H1 (cell line): ENCODE measurements at regions not wholly inside any gene's neighbourhood (a gene's known extent, or its start where the extent isn't known, plus 50 kb on each side); places are given as distances from the start of the nearest gene placed in this dataset.

Experiments used
- CTCF ChIA-PET: fragments of 300-600 bp; sonication (Branson Sonifier 250); formaldehyde crosslinking; loops from one replicate; lab custom pipeline; 2021; ENCODE audit not compliant: partially characterized antibody; lab: Charles Lee
- POLR2A ChIA-PET: fragments of 300-600 bp; sonication (Branson Sonifier 250); formaldehyde crosslinking; loops from one replicate; lab custom pipeline; 2021; ENCODE audit warnings: inconsistent platforms; ENCODE audit not compliant: partially characterized antibody; lab: Charles Lee
- DNase-seq, 2 experiments: peaks; one replicate each; pipeline versions ENCODE4 v3.0.0 to v3.0.0-alpha.2; 2010 to 2022; ENCODE audit warnings: low spot score in 2 of 2, low read depth in 1 of 2, mixed read lengths in 1 of 2
- FAIRE-seq: peaks from 2 replicates; lab custom pipeline; 2011; peaks lifted over from hg19 to GRCh38; lab: Jason Lieb, UNC
- H2AFZ ChIP-seq: 2 replicates; pipeline ENCODE4 v1.8.1; 2012; ENCODE audit warnings: low read length, inconsistent platforms
- H2AK5ac ChIP-seq: 2 replicates; pipeline ENCODE4 v1.6.1; 2013; ENCODE audit warnings: low read depth, low read length
- H2BK120ac ChIP-seq: replicated peaks from 2 replicates; pipeline ENCODE3; 2013; ENCODE audit warnings: low read depth, low read length, inconsistent platforms
- H2BK12ac ChIP-seq: 2 replicates; pipeline ENCODE4 v1.6.1; 2013; ENCODE audit warnings: low read depth, low read length
- H2BK15ac ChIP-seq: 2 replicates; pipeline ENCODE4 v1.6.1; 2013; ENCODE audit warnings: low read length
- H2BK20ac ChIP-seq: 2 replicates; pipeline ENCODE4 v1.6.1; 2013; ENCODE audit warnings: low read length
- H2BK5ac ChIP-seq: 2 replicates; pipeline ENCODE4 v1.6.1; 2013; ENCODE audit warnings: low read depth, low read length
- H3K14ac ChIP-seq: 2 replicates; pipeline ENCODE4 v1.6.1; 2013; ENCODE audit warnings: inconsistent platforms; ENCODE audit not compliant: insufficient read length
- H3K18ac ChIP-seq: 2 replicates; pipeline ENCODE4 v1.6.1; 2013; ENCODE audit warnings: low read length; ENCODE audit errors: extremely low read depth
- H3K23ac ChIP-seq: 2 replicates; pipeline ENCODE4 v1.6.1; 2013; ENCODE audit warnings: inconsistent platforms; ENCODE audit not compliant: insufficient read length
- H3K23me2 ChIP-seq: 2 replicates; pipeline ENCODE4 v1.6.1; 2013; ENCODE audit warnings: low read depth, low read length
- H3K27ac ChIP-seq: 2 replicates; pipeline ENCODE4 v1.6.1; 2011; ENCODE audit warnings: low read depth, low read length, inconsistent platforms
- H3K27me3 ChIP-seq, 4 experiments: replicated peaks in 1 of 4; 1 replicate in 1 of 4; 2 replicates in 3 of 4; pipeline versions ENCODE4 v1.6.1 to v1.8.1; 2011 to 2013; ENCODE audit warnings: low read length in 3 of 4, mild to moderate bottlenecking in 3 of 4, inconsistent platforms in 2 of 4, mixed read lengths in 2 of 4, moderate library complexity in 1 of 4; ENCODE audit not compliant: control insufficient read depth in 3 of 4, insufficient read depth in 3 of 4; ENCODE audit errors: extremely low read depth in 1 of 4
- H3K36me3 ChIP-seq, 4 experiments: 2 replicates each; pipeline versions ENCODE4 v1.6.1 to v1.8.1; 2011 to 2013; ENCODE audit warnings: mild to moderate bottlenecking in 4 of 4, low read length in 3 of 4, moderate library complexity in 2 of 4, control low read depth in 1 of 4, inconsistent platforms in 1 of 4; ENCODE audit not compliant: insufficient read depth in 4 of 4, control insufficient read depth in 2 of 4
- H3K4ac ChIP-seq: replicated peaks from 2 replicates; pipeline ENCODE3; 2013; ENCODE audit warnings: low read length, low read depth, mixed read lengths, inconsistent platforms; ENCODE audit not compliant: insufficient read length
- H3K4me1 ChIP-seq, 4 experiments: replicated peaks in 1 of 4; 1 replicate in 1 of 4; 2 replicates in 3 of 4; pipeline versions ENCODE4 v1.6.1 to v1.8.1; 2011 to 2013; ENCODE audit warnings: low read length in 3 of 4, inconsistent platforms in 2 of 4, mixed read lengths in 1 of 4; ENCODE audit not compliant: insufficient read depth in 4 of 4, control insufficient read depth in 3 of 4
- H3K4me2 ChIP-seq, 2 experiments: 2 replicates each; pipeline versions ENCODE4 v1.6.1 to v1.8.1; 2011 to 2013; ENCODE audit warnings: low read depth in 2 of 2, low read length in 2 of 2, control low read depth in 1 of 2, inconsistent platforms in 1 of 2, mild to moderate bottlenecking in 1 of 2; ENCODE audit not compliant: insufficient read depth in 1 of 2
- H3K4me3 ChIP-seq, 4 experiments: fragments of 200-600, 300-600 bp in 1 of 4; sonication (generic), shearing (Covaris generic), sonication (Bioruptor Twin) in 1 of 4; 2 replicates each; pipeline versions ENCODE4 v1.5.1 to v1.8.1; 2011 to 2016; ENCODE audit warnings: low read length in 4 of 4, low read depth in 3 of 4, control low read depth in 2 of 4, inconsistent platforms in 2 of 4, mild to moderate bottlenecking in 2 of 4, mixed read lengths in 1 of 4, moderate library complexity in 1 of 4; ENCODE audit not compliant: insufficient read depth in 2 of 4; ENCODE audit errors: extremely low read depth in 1 of 4
- H3K56ac ChIP-seq: replicated peaks from 2 replicates; pipeline ENCODE3; 2013; ENCODE audit warnings: low read depth, mild to moderate bottlenecking, mixed read lengths, low read length, inconsistent platforms; ENCODE audit not compliant: insufficient read length
- H3K79me1 ChIP-seq: 2 replicates; pipeline ENCODE4 v1.6.1; 2013; ENCODE audit warnings: low read depth, low read length, control low read depth
- H3K79me2 ChIP-seq, 2 experiments: 2 replicates each; pipeline versions ENCODE4 v1.6.1 to v1.8.1; 2012 to 2013; ENCODE audit warnings: low read length in 2 of 2, mild to moderate bottlenecking in 2 of 2, inconsistent platforms in 1 of 2; ENCODE audit not compliant: insufficient read depth in 2 of 2, control insufficient read depth in 1 of 2
- H3K9ac ChIP-seq, 4 experiments: replicated peaks in 1 of 4; 1 replicate in 1 of 4; 2 replicates in 3 of 4; pipeline versions ENCODE4 v1.6.1 to v1.8.1; 2011 to 2013; ENCODE audit warnings: low read depth in 3 of 4, low read length in 3 of 4, control low read depth in 2 of 4, mild to moderate bottlenecking in 2 of 4, moderate library complexity in 2 of 4, inconsistent platforms in 1 of 4; ENCODE audit errors: extremely low read depth in 1 of 4
- H3K9me3 ChIP-seq, 2 experiments: 2 replicates each; pipeline versions ENCODE4 v1.6.1 to v1.8.1; 2012 to 2013; ENCODE audit warnings: mild to moderate bottlenecking in 2 of 2, moderate library complexity in 2 of 2, control low read depth in 1 of 2, inconsistent platforms in 1 of 2, low read depth in 1 of 2, low read length in 1 of 2, mixed read lengths in 1 of 2; ENCODE audit not compliant: insufficient read depth in 2 of 2
- H4K20me1 ChIP-seq, 2 experiments: replicated peaks in 1 of 2; 2 replicates each; pipeline versions ENCODE3 to v1.8.1; 2011 to 2013; ENCODE audit warnings: inconsistent platforms in 2 of 2, low read length in 2 of 2, mild to moderate bottlenecking in 1 of 2; ENCODE audit not compliant: insufficient read depth in 2 of 2, control insufficient read depth in 1 of 2
- H4K5ac ChIP-seq: 2 replicates; pipeline ENCODE4 v1.6.1; 2013; ENCODE audit warnings: low read length, low read depth, mixed read lengths, inconsistent platforms; ENCODE audit not compliant: insufficient read length
- H4K8ac ChIP-seq: 2 replicates; pipeline ENCODE4 v1.8.0; 2013; ENCODE audit warnings: mild to moderate bottlenecking, moderate library complexity, low read length, inconsistent platforms; ENCODE audit not compliant: insufficient read depth; ENCODE audit errors: extremely low read depth
- H4K91ac ChIP-seq: replicated peaks from 2 replicates; pipeline ENCODE3; 2013; ENCODE audit warnings: low read length, mixed read lengths, inconsistent platforms; ENCODE audit not compliant: insufficient read length
- BCL11A ChIP-seq, 2 experiments: IDR thresholded peaks; one replicate each; pipeline ENCODE4 v1.6.1; 2011; ENCODE audit warnings: low read depth in 2 of 2, low read length in 2 of 2, mild to moderate bottlenecking in 2 of 2
- EZH2 ChIP-seq: fragments of 200-600 bp; sonication (generic); IDR thresholded peaks from 2 replicates; pipeline ENCODE4 v1.7.1; 2012; ENCODE audit warnings: low read depth, mild to moderate bottlenecking, moderate library complexity, low read length, inconsistent platforms; ENCODE audit not compliant: severe bottlenecking
- POLR2AphosphoS5 ChIP-seq: IDR thresholded peaks from 2 replicates; pipeline ENCODE4 v1.6.1; 2011; ENCODE audit warnings: low read depth, low read length
- RBBP5 ChIP-seq: IDR thresholded peaks from 2 replicates; pipeline ENCODE4 v1.7.1; 2012; ENCODE audit warnings: low read depth, mild to moderate bottlenecking, inconsistent platforms, low read length, moderate library complexity, borderline replicate concordance
- SAP30 ChIP-seq: fragments of 300-600 bp; sonication (generic); IDR thresholded peaks from 2 replicates; pipeline ENCODE4 v1.7.1; 2012; ENCODE audit warnings: low read length, moderate library complexity, mild to moderate bottlenecking, inconsistent platforms; ENCODE audit not compliant: insufficient read depth, insufficient replicate concordance
- SP1 ChIP-seq: IDR thresholded peaks from 2 replicates; pipeline ENCODE4 v1.6.1; 2011; ENCODE audit warnings: low read depth, low read length
- SP2 ChIP-seq: IDR thresholded peaks from 2 replicates; pipeline ENCODE4 v1.6.1; 2012; ENCODE audit warnings: mild to moderate bottlenecking, low read length, inconsistent platforms
- TEAD4 ChIP-seq: IDR thresholded peaks from 2 replicates; pipeline ENCODE4 v1.6.1; 2012; ENCODE audit warnings: low read depth, low read length, inconsistent platforms, mixed read lengths
- WGBS, 2 experiments: shearing (Covaris generic) in 1 of 2; methylation state at CpG; one replicate each; pipeline versions ENCODE4 v1.1.6 to v1.1.7; 2013 to 2015; ENCODE audit warnings: low lambda C conversion rate in 2 of 2, mixed read lengths in 2 of 2, inconsistent platforms in 1 of 2, low coverage in 1 of 2, missing lambda C conversion rate in 1 of 2; ENCODE audit not compliant: insufficient replicate concordance in 2 of 2, insufficient coverage in 1 of 2, insufficient read length in 1 of 2; ENCODE audit errors: extremely low coverage in 1 of 2, missing lambda C conversion rate in 1 of 2; 5-methylcytosine and 5-hydroxymethylcytosine counted together

DNA sequence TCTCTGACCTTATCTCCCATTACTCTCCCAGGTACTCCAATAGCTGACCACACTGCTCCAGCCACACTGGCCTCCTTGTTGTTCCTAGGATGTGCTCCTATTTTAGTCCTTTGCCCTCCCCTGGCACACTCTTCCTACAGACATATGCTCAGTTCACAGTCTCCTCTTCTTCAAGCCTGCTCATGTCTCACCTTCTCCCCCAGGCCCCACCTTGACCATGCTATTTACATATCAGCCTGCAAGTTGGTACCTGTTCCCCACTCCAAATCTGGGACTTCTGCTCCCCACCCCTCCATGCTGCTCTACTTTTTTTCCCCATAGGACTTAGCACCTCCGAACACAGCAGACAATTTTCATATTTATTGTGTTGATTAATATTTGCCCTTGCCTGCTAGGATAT is 84.9 kb upstream of the BCL6 start:
- Histone ChIP-seq H3K79me2 (no peaks in the 10 kb centered on the region), H3K9ac (no peak overlapping the region), H2BK5ac (no peak overlapping the region), H3K4me3 (no peak overlapping the region), H3K79me1 (no peaks in the 10 kb centered on the region), H2AK5ac (no peak overlapping the region), H2BK120ac (no peak overlapping the region), H4K20me1 (no peaks in the 10 kb centered on the region), H3K9me3 (no peaks in the 10 kb centered on the region), H3K27me3 (no peaks in the 10 kb centered on the region), H3K4me2 (no peak overlapping the region), H2BK12ac (no peak overlapping the region), H3K4me1 (no peaks in the 10 kb centered on the region), H3K56ac (no peak overlapping the region), H3K36me3 (no peaks in the 10 kb centered on the region), H4K91ac (no peak overlapping the region), H4K8ac (no peak overlapping the region), H3K23ac (no peak overlapping the region), H3K4ac (no peak overlapping the region), H3K14ac (no peak overlapping the region), H3K27ac (no peak overlapping the region), H2BK20ac (no peak overlapping the region), H4K5ac (no peak overlapping the region), H3K23me2 (no peaks in the 10 kb centered on the region; the same call in 1 of the 2 replicates), H2AFZ (no peak overlapping the region), H3K18ac (no peak overlapping the region), H2BK15ac (no peak overlapping the region)
- ChIA-PET POLR2A (no interaction called here), CTCF (interaction anchor here (0.9 to 1.4 kb wide), 2 partner anchors 17 to 24 kb away, joined by 3 read pairs; no protein-coding TSS in a partner anchor)
- FAIRE-seq (no peak), DNase-seq (peak in 1 of 2 experiments; percentile 10)
- 87% methylated on average over 1 of the region's 1 CpG; no CpG with 5 or more reads in 1 of the 2 experiments for WGBS, 2 experiments
- TF ChIP-seq SAP30 = no peak
- no peak for TF ChIP-seq TEAD4
- no peak for TF ChIP-seq RBBP5
- no peak for TF ChIP-seq SP1
- TF ChIP-seq BCL11A (IDR thresholded peaks at IDR 0.05; ENCODE audit: low read depth in 2 of 2, low read length in 2 of 2) = no peak
- no peak for TF ChIP-seq POLR2AphosphoS5
- no peak for TF ChIP-seq EZH2
- TF ChIP-seq SP2 = no peak
